ENCODE measurements at regions not wholly inside any gene's neighbourhood (a gene's known extent, or its start where the extent isn't known, plus 50 kb on each side); places are given as distances from the start of the nearest gene placed in this dataset.

GRCh38 chr2:217735034-217735433 lies 267.8 kb downstream of the TNS1 start:
- Histone ChIP-seq H3K9me3 (ENCODE audit: control insufficient read depth, low read depth, low read length) (no peaks in the 10 kb centered on the region), H4K20me1 (ENCODE audit: control insufficient read depth, extremely low read depth, insufficient read depth, low read length) (no peaks in the 10 kb centered on the region), H3K4me1 (ENCODE audit: control insufficient read depth, extremely low read depth, insufficient read depth, low read length) (no peaks in the 10 kb centered on the region), H3K79me2 (ENCODE audit: control insufficient read depth, insufficient read depth, low read length) (no peaks in the 10 kb centered on the region), H3K4me2 (ENCODE audit: control insufficient read depth, extremely low read depth, insufficient read depth, low read depth, low read length) (no peak overlapping the region), H2AFZ (ENCODE audit: control insufficient read depth, low read length) (no peak overlapping the region), H3K27me3 (ENCODE audit: control insufficient read depth, extremely low read depth, insufficient read depth, low read length) (peaks cover 10% of the 10 kb centered on the region), H3K36me3 (ENCODE audit: control insufficient read depth in 2 of 2, extremely low read depth in 1 of 2, insufficient read depth in 2 of 2, low read length in 2 of 2) (no peaks in the 10 kb centered on the region), H3K27ac (ENCODE audit: control insufficient read depth, insufficient read depth, low read length) (no peak overlapping the region), H3K4me3 (ENCODE audit: control insufficient read depth in 2 of 3, extremely low read depth in 1 of 3, insufficient read depth in 2 of 3, low read depth in 1 of 3, low read length in 3 of 3) (no peak overlapping the region), H3K9me1 (ENCODE audit: control insufficient read depth, extremely low read depth, insufficient read depth, low read length) (no peaks in the 10 kb centered on the region), H3K9ac (ENCODE audit: control insufficient read depth, extremely low read depth, insufficient read depth, low read length) (no peak overlapping the region)
- DNase-seq (ENCODE audit: low read depth, low spot score) (no peak), FAIRE-seq (no peak)
- dilution Hi-C loops (cut with MboI; ENCODE audit: extremely low pct_ligation_motif_present, low sequenced_read_pairs), result no loop called here
- TF ChIP-seq EZH2 (IDR thresholded peaks at IDR 0.05; ENCODE audit: low read length), result no peak
- TF ChIP-seq CTCF (optimal IDR thresholded peaks at IDR 0.05 in 1 of 3, IDR thresholded peaks at IDR 0.05 in 1 of 3, conservative IDR thresholded peaks at IDR 0.05 in 1 of 3; ENCODE audit: extremely low read depth in 1 of 3, insufficient read depth in 2 of 3, low read length in 3 of 3), result no peak

GRCh38 chr2:217733461-217733860 lies 269.3 kb downstream of the TNS1 start:
- Histone ChIP-seq H3K9ac (ENCODE audit: control insufficient read depth, extremely low read depth, insufficient read depth, low read length) (no peak overlapping the region), H3K9me1 (ENCODE audit: control insufficient read depth, extremely low read depth, insufficient read depth, low read length) (no peaks in the 10 kb centered on the region), H3K79me2 (ENCODE audit: control insufficient read depth, insufficient read depth, low read length) (no peaks in the 10 kb centered on the region), H4K20me1 (ENCODE audit: control insufficient read depth, extremely low read depth, insufficient read depth, low read length) (no peaks in the 10 kb centered on the region), H3K27me3 (ENCODE audit: control insufficient read depth, extremely low read depth, insufficient read depth, low read length) (peaks cover 3% of the 10 kb centered on the region), H3K4me3 (ENCODE audit: control insufficient read depth in 2 of 3, extremely low read depth in 1 of 3, insufficient read depth in 2 of 3, low read depth in 1 of 3, low read length in 3 of 3) (no peak overlapping the region), H3K27ac (ENCODE audit: control insufficient read depth, insufficient read depth, low read length) (no peak overlapping the region), H3K4me2 (ENCODE audit: control insufficient read depth, extremely low read depth, insufficient read depth, low read depth, low read length) (no peak overlapping the region), H2AFZ (ENCODE audit: control insufficient read depth, low read length) (no peak overlapping the region), H3K36me3 (ENCODE audit: control insufficient read depth in 2 of 2, extremely low read depth in 1 of 2, insufficient read depth in 2 of 2, low read length in 2 of 2) (no peaks in the 10 kb centered on the region), H3K4me1 (ENCODE audit: control insufficient read depth, extremely low read depth, insufficient read depth, low read length) (no peaks in the 10 kb centered on the region), H3K9me3 (ENCODE audit: control insufficient read depth, low read depth, low read length) (no peaks in the 10 kb centered on the region)
- dilution Hi-C loops (cut with MboI; ENCODE audit: extremely low pct_ligation_motif_present, low sequenced_read_pairs), result no loop called here
- DNase-seq (ENCODE audit: low read depth, low spot score), result no peak
- no peak for TF ChIP-seq CTCF (optimal IDR thresholded peaks at IDR 0.05 in 1 of 3, IDR thresholded peaks at IDR 0.05 in 1 of 3, conservative IDR thresholded peaks at IDR 0.05 in 1 of 3; ENCODE audit: extremely low read depth in 1 of 3, insufficient read depth in 2 of 3, low read length in 3 of 3)
- no peak for TF ChIP-seq EZH2 (IDR thresholded peaks at IDR 0.05; ENCODE audit: low read length)
- no peak for FAIRE-seq

Data from keratinocyte (primary cell).